Fibroblast of gingiva (primary cell): ENCODE measurements at regions not wholly inside any gene's neighbourhood (a gene's known extent, or its start where the extent isn't known, plus 50 kb on each side); places are given as distances from the start of the nearest gene placed in this dataset.
A peak's percentile ranks its signal among the peaks of the same experiment; 100 is the strongest.
"Not testable (repeated sequence)": the region's sequence is repeated elsewhere in the genome, so short reads cannot be mapped to it uniquely, and the experiment has no call there.

Experiments used
- DNase-seq: peaks from one replicate; pipeline ENCODE4 v3.0.0-alpha.2; 2011; ENCODE audit warnings: low read depth

- peak; percentile 80 for DNase-seq
Observed at GRCh38 chr1:196160066-196160795, 448.0 kb downstream of the KCNT2 start.

- no peak for DNase-seq
Observed at GRCh38 chr1:196155586-196155985, 452.7 kb downstream of the KCNT2 start.

- DNase-seq = no peak
Observed at GRCh38 chr1:196152975-196153374, 455.3 kb downstream of the KCNT2 start.

- no peak for DNase-seq
Observed at GRCh38 chr1:196152086-196152485, 456.2 kb downstream of the KCNT2 start.

- DNase-seq = peak; percentile 36
Observed at GRCh38 chr1:196148367-196148970, 459.8 kb downstream of the KCNT2 start.

GRCh38 chr1:196147530-196147929, 460.7 kb downstream of the KCNT2 start:
- DNase-seq = no peak

GRCh38 chr1:196145151-196145550, 463.1 kb downstream of the KCNT2 start:
- not testable (repeated sequence) for DNase-seq

GRCh38 chr1:196144588-196144987, 463.7 kb downstream of the KCNT2 start:
- no peak for DNase-seq

- DNase-seq = peak; percentile 15
Observed at GRCh38 chr1:196143602-196144342, 464.5 kb downstream of the KCNT2 start.

- no peak for DNase-seq
Observed at GRCh38 chr1:196142111-196142640, 466.1 kb downstream of the KCNT2 start.

- no peak for DNase-seq
Observed at GRCh38 chr1:196136396-196136795, 471.8 kb downstream of the KCNT2 start.

GRCh38 chr1:196131691-196132090, 476.5 kb downstream of the KCNT2 start:
- no peak for DNase-seq

- no peak for DNase-seq
Observed at GRCh38 chr1:196128835-196129234, 479.4 kb downstream of the KCNT2 start.

GRCh38 chr1:196121181-196121580, 487.1 kb downstream of the KCNT2 start:
- no peak for DNase-seq

GRCh38 chr1:196115646-196116045, 492.6 kb downstream of the KCNT2 start:
- DNase-seq = peak; percentile 89

- DNase-seq = peak; percentile 15
Observed at GRCh38 chr1:196114193-196114592, 494.0 kb downstream of the KCNT2 start.

GRCh38 chr1:196108990-196109389, 499.2 kb downstream of the KCNT2 start:
- DNase-seq = not testable (repeated sequence)

GRCh38 chr1:196105901-196106300, 502.3 kb downstream of the KCNT2 start:
- DNase-seq = no peak

- DNase-seq = no peak
Observed at GRCh38 chr1:196102826-196103225, 505.4 kb downstream of the KCNT2 start.

- DNase-seq = no peak
Observed at GRCh38 chr1:196098000-196098399, 510.2 kb downstream of the KCNT2 start.

- no peak for DNase-seq
Observed at GRCh38 chr1:196094821-196095220, 513.4 kb downstream of the KCNT2 start.

GRCh38 chr1:196091397-196092135, 516.7 kb downstream of the KCNT2 start:
- DNase-seq = no peak
